ENCODE measurements at regions not wholly inside any gene's neighbourhood (a gene's known extent, or its start where the extent isn't known, plus 50 kb on each side); places are given as distances from the start of the nearest gene placed in this dataset.

GRCh38 chr6:21840428-21840827, 246.9 kb downstream of the SOX4 start:
- Histone ChIP-seq H3K4me3 (ENCODE audit: control insufficient read depth in 1 of 7, extremely low read depth in 1 of 7, insufficient read depth in 4 of 7, low read depth in 2 of 7, low read length in 6 of 7) (no peak overlapping the region), H3K36me3 (ENCODE audit: control insufficient read depth in 4 of 4, insufficient read depth in 4 of 4, low read length in 3 of 4) (peaks cover 0 to 3% (median 1%) of the 10 kb centered on the region in 4 experiments), H3K4me1 (ENCODE audit: control extremely low read depth in 1 of 4, control insufficient read depth in 4 of 4, insufficient read depth in 4 of 4, low read length in 3 of 4) (peaks cover under 1 to 20% (median 11%) of the 10 kb centered on the region in 4 experiments), H3K27ac (ENCODE audit: insufficient read depth in 1 of 2, low read depth in 1 of 2, low read length in 2 of 2, poor library complexity in 1 of 2, severe bottlenecking in 2 of 2) (no peak overlapping the region), H3K9me3 (ENCODE audit: control extremely low read depth in 1 of 5, control insufficient read depth in 4 of 5, insufficient read depth in 2 of 5, low read depth in 1 of 5, low read length in 4 of 5) (no peaks in the 10 kb centered on the region), H3K27me3 (replicated peaks in 2 of 5; ENCODE audit: control insufficient read depth in 4 of 5, insufficient read depth in 5 of 5, low read length in 4 of 5) (no peaks in the 10 kb centered on the region)
- ChIA-PET CTCF (no interaction called here), POLR2A (no interaction called here)
- WGBS (ENCODE audit: insufficient coverage): 60% methylated on average over 1 of the region's 2 CpGs
- no peak for DNase-seq

- POLR2A ChIA-PET: interaction anchor here (0.7 kb wide), 1 partner anchor 100 kb away, joined by 3 read pairs; no protein-coding TSS in a partner anchor
- no CpG with 5 or more reads among the region's 1 CpG for WGBS (ENCODE audit: insufficient coverage)
- Histone ChIP-seq H3K36me3 (ENCODE audit: control insufficient read depth in 4 of 4, insufficient read depth in 4 of 4, low read length in 3 of 4) (peaks cover 0 to 3% (median 1%) of the 10 kb centered on the region in 4 experiments), H3K4me3 (ENCODE audit: control insufficient read depth in 1 of 7, extremely low read depth in 1 of 7, insufficient read depth in 4 of 7, low read depth in 2 of 7, low read length in 6 of 7) (no peak overlapping the region), H3K9me3 (ENCODE audit: control extremely low read depth in 1 of 5, control insufficient read depth in 4 of 5, insufficient read depth in 2 of 5, low read depth in 1 of 5, low read length in 4 of 5) (no peaks in the 10 kb centered on the region), H3K27me3 (replicated peaks in 2 of 5; ENCODE audit: control insufficient read depth in 4 of 5, insufficient read depth in 5 of 5, low read length in 4 of 5) (no peaks in the 10 kb centered on the region), H3K27ac (ENCODE audit: insufficient read depth in 1 of 2, low read depth in 1 of 2, low read length in 2 of 2, poor library complexity in 1 of 2, severe bottlenecking in 2 of 2) (no peak overlapping the region), H3K4me1 (ENCODE audit: control extremely low read depth in 1 of 4, control insufficient read depth in 4 of 4, insufficient read depth in 4 of 4, low read length in 3 of 4) (peaks cover 17 to 29% (median 22%) of the 10 kb centered on the region in 4 experiments)
- CTCF ChIA-PET: no interaction called here
- no peak for DNase-seq
These were observed 249.5 kb downstream of the SOX4 start for GRCh38 chr6:21842875-21843645.

- Histone ChIP-seq H3K9me3 (ENCODE audit: control extremely low read depth in 1 of 5, control insufficient read depth in 4 of 5, insufficient read depth in 2 of 5, low read depth in 1 of 5, low read length in 4 of 5) (no peaks in the 10 kb centered on the region), H3K27ac (ENCODE audit: insufficient read depth in 1 of 2, low read depth in 1 of 2, low read length in 2 of 2, poor library complexity in 1 of 2, severe bottlenecking in 2 of 2) (no peak overlapping the region), H3K4me3 (ENCODE audit: control insufficient read depth in 1 of 7, extremely low read depth in 1 of 7, insufficient read depth in 4 of 7, low read depth in 2 of 7, low read length in 6 of 7) (no peak overlapping the region), H3K27me3 (replicated peaks in 2 of 5; ENCODE audit: control insufficient read depth in 4 of 5, insufficient read depth in 5 of 5, low read length in 4 of 5) (no peaks in the 10 kb centered on the region), H3K4me1 (ENCODE audit: control extremely low read depth in 1 of 4, control insufficient read depth in 4 of 4, insufficient read depth in 4 of 4, low read length in 3 of 4) (peaks cover 17 to 29% (median 22%) of the 10 kb centered on the region in 4 experiments), H3K36me3 (ENCODE audit: control insufficient read depth in 4 of 4, insufficient read depth in 4 of 4, low read length in 3 of 4) (peaks cover 0 to 3% (median 1%) of the 10 kb centered on the region in 4 experiments)
- ChIA-PET CTCF (interaction anchor here (1.1 kb wide), 1 partner anchor 61 kb away, joined by 3 read pairs; no protein-coding TSS in a partner anchor), POLR2A (no interaction called here)
- 95% methylated on average over 10 of the region's 10 CpGs for WGBS (ENCODE audit: insufficient coverage)
- DNase-seq: no peak
These were observed 250.8 kb downstream of the SOX4 start for GRCh38 chr6:21844120-21844917.

- H3K27ac ChIP-seq (ENCODE audit: insufficient read depth in 1 of 2, low read depth in 1 of 2, low read length in 2 of 2, poor library complexity in 1 of 2, severe bottlenecking in 2 of 2): no peak overlapping the region
- no peak for DNase-seq
These were observed 251.5 kb downstream of the SOX4 start for GRCh38 chr6:21845018-21845417.

GRCh38 chr6:21845439-21846140, 252.0 kb downstream of the SOX4 start:
- POLR2A ChIA-PET: no interaction called here
- DNase-seq: no peak
- H3K4me3 ChIP-seq (ENCODE audit: control insufficient read depth in 1 of 7, extremely low read depth in 1 of 7, insufficient read depth in 4 of 7, low read depth in 2 of 7, low read length in 6 of 7): no peak overlapping the region
- WGBS (ENCODE audit: insufficient coverage): no CpG with 5 or more reads among the region's 6 CpGs
- H3K9me3 ChIP-seq (ENCODE audit: control extremely low read depth in 1 of 5, control insufficient read depth in 4 of 5, insufficient read depth in 2 of 5, low read depth in 1 of 5, low read length in 4 of 5): no peaks in the 10 kb centered on the region
- H3K4me1 ChIP-seq (ENCODE audit: control extremely low read depth in 1 of 4, control insufficient read depth in 4 of 4, insufficient read depth in 4 of 4, low read length in 3 of 4): peaks cover 17 to 27% (median 19%) of the 10 kb centered on the region in 4 experiments
- peaks cover 0 to 3% (median 1%) of the 10 kb centered on the region in 4 experiments for H3K36me3 ChIP-seq (ENCODE audit: control insufficient read depth in 4 of 4, insufficient read depth in 4 of 4, low read length in 3 of 4)
- no peaks in the 10 kb centered on the region for H3K27me3 ChIP-seq (replicated peaks in 2 of 5; ENCODE audit: control insufficient read depth in 4 of 5, insufficient read depth in 5 of 5, low read length in 4 of 5)
- CTCF ChIA-PET: interaction anchor here (1.0 kb wide), 1 partner anchor 86 kb away, joined by 4 read pairs; no protein-coding TSS in a partner anchor
- H3K27ac ChIP-seq (ENCODE audit: insufficient read depth in 1 of 2, low read depth in 1 of 2, low read length in 2 of 2, poor library complexity in 1 of 2, severe bottlenecking in 2 of 2): no peak overlapping the region

More at GRCh38 chr6:21845018-21845417, 251.5 kb downstream of the SOX4 start:
- no peaks in the 10 kb centered on the region for H3K27me3 ChIP-seq (replicated peaks in 2 of 5; ENCODE audit: control insufficient read depth in 4 of 5, insufficient read depth in 5 of 5, low read length in 4 of 5)
- ChIA-PET POLR2A (no interaction called here), CTCF (interaction anchor here (1.0 kb wide), 1 partner anchor 86 kb away, joined by 4 read pairs; no protein-coding TSS in a partner anchor)
- H3K36me3 ChIP-seq (ENCODE audit: control insufficient read depth in 4 of 4, insufficient read depth in 4 of 4, low read length in 3 of 4): peaks cover 0 to 3% (median 1%) of the 10 kb centered on the region in 4 experiments
- H3K4me3 ChIP-seq (ENCODE audit: control insufficient read depth in 1 of 7, extremely low read depth in 1 of 7, insufficient read depth in 4 of 7, low read depth in 2 of 7, low read length in 6 of 7): no peak overlapping the region
- no peaks in the 10 kb centered on the region for H3K9me3 ChIP-seq (ENCODE audit: control extremely low read depth in 1 of 5, control insufficient read depth in 4 of 5, insufficient read depth in 2 of 5, low read depth in 1 of 5, low read length in 4 of 5)
- WGBS (ENCODE audit: insufficient coverage): no CpG with 5 or more reads among the region's 3 CpGs
- H3K4me1 ChIP-seq (ENCODE audit: control extremely low read depth in 1 of 4, control insufficient read depth in 4 of 4, insufficient read depth in 4 of 4, low read length in 3 of 4): peaks cover 17 to 29% (median 22%) of the 10 kb centered on the region in 4 experiments

- Histone ChIP-seq H3K4me3 (ENCODE audit: control insufficient read depth in 1 of 7, extremely low read depth in 1 of 7, insufficient read depth in 4 of 7, low read depth in 2 of 7, low read length in 6 of 7) (peak overlapping the region in 3 of 7 experiments; percentile 30 to 50 (median 38)), H3K4me1 (ENCODE audit: control extremely low read depth in 1 of 4, control insufficient read depth in 4 of 4, insufficient read depth in 4 of 4, low read length in 3 of 4) (peaks cover 17 to 29% (median 19%) of the 10 kb centered on the region in 4 experiments), H3K36me3 (ENCODE audit: control insufficient read depth in 4 of 4, insufficient read depth in 4 of 4, low read length in 3 of 4) (peaks cover 0 to 3% (median 0%) of the 10 kb centered on the region in 4 experiments), H3K27me3 (replicated peaks in 2 of 5; ENCODE audit: control insufficient read depth in 4 of 5, insufficient read depth in 5 of 5, low read length in 4 of 5) (no peaks in the 10 kb centered on the region), H3K9me3 (ENCODE audit: control extremely low read depth in 1 of 5, control insufficient read depth in 4 of 5, insufficient read depth in 2 of 5, low read depth in 1 of 5, low read length in 4 of 5) (no peaks in the 10 kb centered on the region), H3K27ac (ENCODE audit: insufficient read depth in 1 of 2, low read depth in 1 of 2, low read length in 2 of 2, poor library complexity in 1 of 2, severe bottlenecking in 2 of 2) (peak overlapping the region; percentile 3)
- ChIA-PET CTCF (interaction anchor here (0.6 to 2.1 kb wide), 4 partner anchors 10 to 256 kb away, joined by 3 to 5 read pairs (median 3); no protein-coding TSS in a partner anchor), POLR2A (no interaction called here)
- peak in 2 of 3 donors; percentile 74 to 84 for DNase-seq
- 3% methylated on average over 11 of the region's 12 CpGs for WGBS (ENCODE audit: insufficient coverage)
These were observed 253.2 kb downstream of the SOX4 start for GRCh38 chr6:21846541-21847451.
